HUES6 (cell line): ENCODE measurements at regions not wholly inside any gene's neighbourhood (a gene's known extent, or its start where the extent isn't known, plus 50 kb on each side); places are given as distances from the start of the nearest gene placed in this dataset.

Source experiments
- H3K27ac ChIP-seq: 2 replicates; pipeline ENCODE4 v1.7.0; 2013; ENCODE audit warnings: low read depth, mild to moderate bottlenecking, low read length, inconsistent platforms
- H3K27me3 ChIP-seq: 2 replicates; pipeline ENCODE4 v1.6.1; 2013; ENCODE audit warnings: low read length; ENCODE audit not compliant: control insufficient read depth, insufficient read depth
- H3K36me3 ChIP-seq: 2 replicates; pipeline ENCODE4 v1.6.1; 2013; ENCODE audit warnings: low read length; ENCODE audit not compliant: control insufficient read depth, insufficient read depth
- H3K4me1 ChIP-seq: 2 replicates; pipeline ENCODE4 v1.6.1; 2013; ENCODE audit warnings: low read length; ENCODE audit not compliant: control insufficient read depth, insufficient read depth
- H3K4me3 ChIP-seq: 2 replicates; pipeline ENCODE4 v1.5.1; 2013; ENCODE audit warnings: low read depth, low read length
- H3K9ac ChIP-seq: one replicate; pipeline ENCODE4 v1.6.1; 2013; ENCODE audit warnings: mild to moderate bottlenecking, low read length
- H3K9me3 ChIP-seq: 2 replicates; pipeline ENCODE4 v1.6.1; 2013; ENCODE audit warnings: low read depth, low read length; ENCODE audit not compliant: control insufficient read depth, insufficient read depth

- H3K36me3 ChIP-seq, result peaks cover 56% of the 10 kb centered on the region
- no peak overlapping the region for H3K4me3 ChIP-seq
- H3K9ac ChIP-seq, result no peak overlapping the region
- no peaks in the 10 kb centered on the region for H3K4me1 ChIP-seq
- no peak overlapping the region for H3K27ac ChIP-seq
- H3K27me3 ChIP-seq, result no peaks in the 10 kb centered on the region
- H3K9me3 ChIP-seq, result no peaks in the 10 kb centered on the region
Observed at GRCh38 chr19:5222821-5223321, 117.7 kb downstream of the PTPRS start.

- H3K9ac ChIP-seq, result no peak overlapping the region
- no peaks in the 10 kb centered on the region for H3K27me3 ChIP-seq
- no peaks in the 10 kb centered on the region for H3K9me3 ChIP-seq
- no peaks in the 10 kb centered on the region for H3K4me1 ChIP-seq
- peaks cover 59% of the 10 kb centered on the region for H3K36me3 ChIP-seq
- no peak overlapping the region for H3K4me3 ChIP-seq
- no peak overlapping the region for H3K27ac ChIP-seq
Observed at GRCh38 chr19:5222178-5222577, 118.4 kb downstream of the PTPRS start.

DNA sequence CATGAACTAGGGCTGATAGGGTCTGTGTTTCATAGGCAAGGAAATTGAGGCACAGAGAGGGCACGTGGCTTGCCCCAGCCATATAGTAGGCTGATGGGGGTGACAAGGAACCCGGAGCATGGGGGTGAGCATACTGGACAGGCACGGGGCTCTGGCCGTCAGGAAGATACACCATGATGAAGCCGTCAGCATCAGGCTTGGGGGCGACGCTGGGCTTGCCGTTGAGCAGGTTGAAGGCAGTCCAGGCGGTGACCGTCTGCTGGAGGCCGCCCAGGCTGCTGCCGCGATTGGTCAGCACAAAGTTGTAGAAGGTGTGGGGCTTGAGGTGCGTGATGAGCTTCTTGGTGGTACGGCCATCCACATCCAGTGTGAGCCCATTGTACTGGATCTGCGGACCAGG is 119.7 kb downstream of the PTPRS start:
- Histone ChIP-seq H3K27me3 (no peaks in the 10 kb centered on the region), H3K36me3 (peaks cover 72% of the 10 kb centered on the region), H3K4me1 (no peaks in the 10 kb centered on the region), H3K27ac (no peak overlapping the region), H3K9ac (no peak overlapping the region), H3K4me3 (no peak overlapping the region), H3K9me3 (no peaks in the 10 kb centered on the region)

- H3K27me3 ChIP-seq, result no peaks in the 10 kb centered on the region
- peaks cover 76% of the 10 kb centered on the region for H3K36me3 ChIP-seq
- H3K9me3 ChIP-seq, result no peaks in the 10 kb centered on the region
- H3K4me3 ChIP-seq, result no peak overlapping the region
- H3K27ac ChIP-seq, result no peak overlapping the region
- H3K4me1 ChIP-seq, result no peaks in the 10 kb centered on the region
- H3K9ac ChIP-seq, result no peak overlapping the region
Observed at GRCh38 chr19:5220361-5220760, 120.3 kb downstream of the PTPRS start.

GRCh38 chr19:5219551-5220304 is 120.9 kb downstream of the PTPRS start:
- H3K9me3 ChIP-seq, result no peaks in the 10 kb centered on the region
- no peak overlapping the region for H3K4me3 ChIP-seq
- H3K36me3 ChIP-seq, result peaks cover 82% of the 10 kb centered on the region
- H3K27me3 ChIP-seq, result no peaks in the 10 kb centered on the region
- H3K9ac ChIP-seq, result no peak overlapping the region
- no peak overlapping the region for H3K27ac ChIP-seq
- H3K4me1 ChIP-seq, result no peaks in the 10 kb centered on the region

DNA sequence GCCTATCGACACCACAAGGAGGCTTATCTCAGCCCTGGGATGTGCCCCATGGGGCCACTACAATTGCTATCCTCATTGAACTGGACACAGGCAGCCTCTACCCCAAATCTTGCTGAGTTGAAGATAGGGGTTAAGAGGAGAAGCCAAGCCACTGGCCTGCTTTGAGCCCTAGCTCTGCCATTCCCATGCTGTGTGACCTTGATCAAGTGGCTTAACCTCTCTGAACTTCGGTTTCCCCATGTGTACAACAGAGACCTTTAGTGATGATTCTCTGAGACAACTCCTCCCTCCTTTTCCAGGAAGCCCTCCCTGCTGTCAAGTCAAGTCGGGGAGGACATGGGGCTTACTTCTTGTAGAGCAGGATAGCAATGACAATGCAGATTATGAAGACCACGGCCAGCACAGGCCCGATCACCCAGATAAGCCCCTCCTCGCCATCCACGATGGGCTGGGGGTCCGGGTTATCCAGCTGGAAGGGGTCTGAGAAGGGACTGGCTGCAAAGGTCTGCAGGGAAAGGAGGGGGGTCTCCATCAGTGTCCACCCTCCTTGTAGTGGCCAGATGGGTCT is 121.6 kb downstream of the PTPRS start:
- Histone ChIP-seq H3K9ac (no peak overlapping the region), H3K27me3 (no peaks in the 10 kb centered on the region), H3K36me3 (peaks cover 85% of the 10 kb centered on the region), H3K27ac (no peak overlapping the region), H3K4me1 (no peaks in the 10 kb centered on the region), H3K9me3 (no peaks in the 10 kb centered on the region), H3K4me3 (no peak overlapping the region)

DNA sequence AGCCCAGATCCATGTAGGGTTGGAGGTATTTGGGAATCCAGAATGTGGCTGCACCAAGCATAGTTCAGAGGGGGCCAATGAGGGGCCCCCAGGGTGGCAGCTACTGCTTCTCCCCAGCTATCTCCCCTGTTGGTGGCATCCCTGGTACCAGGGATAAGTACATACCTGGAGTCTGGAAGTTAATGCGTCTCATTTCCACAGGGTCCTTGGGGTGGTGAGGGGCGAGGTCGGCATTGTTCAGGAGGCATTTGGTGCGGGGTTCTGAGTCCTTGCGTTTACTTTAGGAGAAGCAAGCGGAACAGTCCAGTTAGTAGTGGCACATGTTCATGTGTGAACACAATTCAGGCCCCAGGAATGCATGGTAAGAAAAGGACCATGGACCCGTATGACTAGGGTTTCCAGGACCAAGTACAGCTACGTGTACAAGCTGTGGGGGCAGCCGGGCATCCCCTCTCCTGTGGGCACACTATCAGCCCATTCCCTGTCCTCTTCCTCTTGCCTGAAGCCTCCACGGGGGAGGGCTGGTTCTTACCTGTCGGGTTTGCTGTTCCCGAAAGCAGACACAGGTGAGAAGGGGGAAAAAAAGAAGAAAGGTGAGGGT is 122.3 kb downstream of the PTPRS start:
- H3K36me3 ChIP-seq, result peaks cover 92% of the 10 kb centered on the region
- no peaks in the 10 kb centered on the region for H3K9me3 ChIP-seq
- no peaks in the 10 kb centered on the region for H3K27me3 ChIP-seq

GRCh38 chr19:5217171-5217570 is 123.4 kb downstream of the PTPRS start:
- H3K27ac ChIP-seq, result no peak overlapping the region
- no peak overlapping the region for H3K9ac ChIP-seq
- H3K27me3 ChIP-seq, result no peaks in the 10 kb centered on the region
- peaks cover 96% of the 10 kb centered on the region for H3K36me3 ChIP-seq
- H3K9me3 ChIP-seq, result no peaks in the 10 kb centered on the region
- no peak overlapping the region for H3K4me3 ChIP-seq
- H3K4me1 ChIP-seq, result no peaks in the 10 kb centered on the region

More for the DNA sequence above, 122.3 kb downstream of the PTPRS start:
- no peaks in the 10 kb centered on the region for H3K4me1 ChIP-seq
- no peak overlapping the region for H3K27ac ChIP-seq
- H3K9ac ChIP-seq, result no peak overlapping the region
- H3K4me3 ChIP-seq, result no peak overlapping the region

GRCh38 chr19:5216141-5216847 is 124.3 kb downstream of the PTPRS start:
- peaks cover 97% of the 10 kb centered on the region for H3K36me3 ChIP-seq
- H3K9ac ChIP-seq, result no peak overlapping the region
- no peaks in the 10 kb centered on the region for H3K9me3 ChIP-seq
- H3K27me3 ChIP-seq, result no peaks in the 10 kb centered on the region
- no peak overlapping the region for H3K4me3 ChIP-seq
- no peaks in the 10 kb centered on the region for H3K4me1 ChIP-seq
- no peak overlapping the region for H3K27ac ChIP-seq

GRCh38 chr19:5215431-5215830 is 125.2 kb downstream of the PTPRS start:
- H3K4me3 ChIP-seq, result no peak overlapping the region
- H3K4me1 ChIP-seq, result no peaks in the 10 kb centered on the region
- peaks cover 97% of the 10 kb centered on the region for H3K36me3 ChIP-seq
- no peaks in the 10 kb centered on the region for H3K27me3 ChIP-seq
- no peaks in the 10 kb centered on the region for H3K9me3 ChIP-seq
- no peak overlapping the region for H3K27ac ChIP-seq
- H3K9ac ChIP-seq, result no peak overlapping the region

DNA sequence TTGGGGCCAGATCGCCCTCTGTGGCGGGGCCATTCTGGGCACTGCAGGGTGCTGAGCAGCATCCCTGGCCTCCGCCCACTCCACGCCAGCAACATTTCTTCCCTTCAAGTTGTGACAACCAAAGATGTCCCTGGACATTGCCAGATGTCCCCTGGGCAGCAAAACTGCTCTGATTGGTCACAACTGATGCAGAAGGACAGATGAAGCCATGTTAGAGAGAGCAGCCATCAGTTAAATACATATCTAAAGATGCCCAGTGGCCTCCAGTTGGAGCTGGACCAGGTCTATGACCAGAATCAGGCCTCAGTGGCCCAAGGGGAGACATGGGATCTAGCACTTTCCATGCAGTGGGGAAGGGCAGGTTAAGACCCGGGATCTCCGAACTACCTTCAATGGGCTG is 125.7 kb downstream of the PTPRS start:
- H3K27ac ChIP-seq, result no peak overlapping the region
- no peak overlapping the region for H3K4me3 ChIP-seq
- no peaks in the 10 kb centered on the region for H3K27me3 ChIP-seq
- H3K4me1 ChIP-seq, result no peaks in the 10 kb centered on the region
- H3K9me3 ChIP-seq, result no peaks in the 10 kb centered on the region
- no peak overlapping the region for H3K9ac ChIP-seq
- peaks cover 97% of the 10 kb centered on the region for H3K36me3 ChIP-seq
